T-cell (primary cell): ENCODE measurements at regions not wholly inside any gene's neighbourhood (a gene's known extent, or its start where the extent isn't known, plus 50 kb on each side); places are given as distances from the start of the nearest gene placed in this dataset.

ENCODE experiments used
- ATAC-seq, 4 experiments: fragments of 200-7000 bp in 3 of 4; fragments of 150-1000 bp in 1 of 4; cut with Tn5 transposase; replicated peaks in 1 of 4; 1 replicate in 3 of 4; 2 replicates in 1 of 4; pipeline ENCODE4 v1.10.0; 2021; ENCODE audit warnings: moderate library complexity in 3 of 4, mild to moderate bottlenecking in 2 of 4, moderate number of reproducible peaks in 1 of 4
- CTCF ChIA-PET, 2 donors: fragments of 300-600 bp; sonication (Branson Sonifier 250); formaldehyde crosslinking; loops; one replicate each; lab custom pipeline; 2022; ENCODE audit warnings: antibody characterized with exemption in 2 of 2; lab: Charles Lee
- POLR2A ChIA-PET, 2 donors: fragments of 300-600 bp; sonication (Branson Sonifier 250); formaldehyde crosslinking; loops; one replicate each; lab custom pipeline; 2022; ENCODE audit warnings: antibody characterized with exemption in 2 of 2; lab: Charles Lee
- DNase-seq, 35 experiments: peaks; one replicate each; pipeline versions ENCODE4 v3.0.0 to v3.0.0-alpha.2; 2013 to 2023
- H3K27ac ChIP-seq: one replicate; pipeline ENCODE4 v1.5.1; 2013; ENCODE audit warnings: low read length
- H3K27me3 ChIP-seq, 2 experiments: replicated peaks in 1 of 2; 1 replicate in 1 of 2; 2 replicates in 1 of 2; pipeline versions ENCODE4 v1.6.1 to v1.7.0; 2013; ENCODE audit warnings: low read length in 1 of 2, mixed read lengths in 1 of 2; ENCODE audit not compliant: control insufficient read depth in 2 of 2, insufficient read depth in 2 of 2; ENCODE audit errors: extremely low read depth in 1 of 2
- H3K36me3 ChIP-seq, 2 donors: 1 replicate in 1 of 2; 2 replicates in 1 of 2; pipeline versions ENCODE4 v1.6.1 to v1.7.0; 2013; ENCODE audit warnings: low read length in 1 of 2; ENCODE audit not compliant: control insufficient read depth in 2 of 2, insufficient read depth in 1 of 2; ENCODE audit errors: extremely low read depth in 1 of 2
- H3K4me1 ChIP-seq, 2 experiments: 1 replicate in 1 of 2; 2 replicates in 1 of 2; pipeline versions ENCODE4 v1.6.1 to v1.7.0; 2013; ENCODE audit warnings: low read length in 2 of 2, mixed read lengths in 1 of 2; ENCODE audit not compliant: insufficient read depth in 2 of 2, control insufficient read depth in 1 of 2; ENCODE audit errors: extremely low read depth in 1 of 2
- H3K4me3 ChIP-seq, 2 donors: 1 replicate in 1 of 2; 2 replicates in 1 of 2; pipeline versions ENCODE4 v1.5.1 to v1.7.0; 2013; ENCODE audit warnings: mild to moderate bottlenecking in 2 of 2, low read length in 1 of 2, moderate library complexity in 1 of 2; ENCODE audit not compliant: control insufficient read depth in 1 of 2; ENCODE audit errors: extremely low read depth in 1 of 2
- H3K9me3 ChIP-seq: 2 replicates; pipeline ENCODE4 v1.7.0; 2013
- H3K27ac Mint-ChIP-seq, 2 donors: one replicate each; pipeline ENCODE4 v1.8.0; 2020 to 2021; ENCODE audit warnings: mild to moderate bottlenecking in 2 of 2, mixed read lengths in 2 of 2
- H3K27me3 Mint-ChIP-seq, 2 donors: one replicate each; pipeline ENCODE4 v1.8.0; 2021 to 2022; ENCODE audit warnings: mixed read lengths in 2 of 2
- H3K36me3 Mint-ChIP-seq: one replicate; pipeline ENCODE4 v1.8.0; 2021; ENCODE audit warnings: mixed read lengths
- H3K4me1 Mint-ChIP-seq, 3 donors: one replicate each; pipeline ENCODE4 v1.8.0; 2020 to 2022; ENCODE audit warnings: mixed read lengths in 3 of 3, mild to moderate bottlenecking in 1 of 3
- H3K4me3 Mint-ChIP-seq, 3 donors: one replicate each; pipeline ENCODE4 v1.8.0; 2020 to 2022; ENCODE audit warnings: mild to moderate bottlenecking in 3 of 3, mixed read lengths in 3 of 3, moderate library complexity in 3 of 3
- H3K9me3 Mint-ChIP-seq, 3 donors: one replicate each; pipeline ENCODE4 v1.8.0; 2020 to 2022; ENCODE audit warnings: mixed read lengths in 3 of 3
- WGBS: methylation state at CpG from one replicate; pipeline ENCODE4 v1.1.5; 2013; ENCODE audit warnings: missing lambda C conversion rate; ENCODE audit not compliant: insufficient coverage; 5-methylcytosine and 5-hydroxymethylcytosine counted together

- H3K27me3 Mint-ChIP-seq: peaks cover 9 to 21% of the 10 kb centered on the region in 2 donors
- H3K36me3 Mint-ChIP-seq: no peaks in the 10 kb centered on the region
- H3K27ac ChIP-seq: no peak overlapping the region
- no peak overlapping the region for H3K27ac Mint-ChIP-seq
- no peaks in the 10 kb centered on the region for H3K36me3 ChIP-seq
- peaks cover 4 to 10% (median 9%) of the 10 kb centered on the region in 3 donors for H3K4me1 Mint-ChIP-seq
- WGBS: 68% methylated on average over 3 of the region's 4 CpGs
- ChIA-PET POLR2A (no interaction called here), CTCF (interaction anchor here in 1 of 2 donors (0.6 kb wide), 1 partner anchor 572 kb away, joined by 3 read pairs; no protein-coding TSS in a partner anchor)
- H3K9me3 ChIP-seq: no peaks in the 10 kb centered on the region
- H3K27me3 ChIP-seq: peaks cover 0 to 3% of the 10 kb centered on the region in 2 experiments
- no peak for DNase-seq
- peaks cover 0 to 5% (median 0%) of the 10 kb centered on the region in 3 donors for H3K9me3 Mint-ChIP-seq
- no peak overlapping the region for H3K4me3 Mint-ChIP-seq
- H3K4me1 ChIP-seq: no peaks in the 10 kb centered on the region
- no peak overlapping the region for H3K4me3 ChIP-seq
- no peak for ATAC-seq
Measured at GRCh38 chr2:67952066-67952465, 110.7 kb downstream of the C1D start.

- DNase-seq: no peak
Measured at GRCh38 chr2:67954093-67954748, 108.6 kb downstream of the C1D start.

GRCh38 chr2:67955748-67956603, 106.8 kb downstream of the C1D start:
- WGBS: no CpG with 5 or more reads among the region's 7 CpGs
- Mint-ChIP-seq H3K4me3 (no peak overlapping the region), H3K27ac (no peak overlapping the region), H3K27me3 (peaks cover 9 to 20% of the 10 kb centered on the region in 2 donors), H3K36me3 (no peaks in the 10 kb centered on the region), H3K4me1 (peaks cover 2 to 5% (median 5%) of the 10 kb centered on the region in 3 donors), H3K9me3 (peaks cover 0 to 7% (median 2%) of the 10 kb centered on the region in 3 donors)
- Histone ChIP-seq H3K4me1 (no peaks in the 10 kb centered on the region), H3K36me3 (no peaks in the 10 kb centered on the region), H3K9me3 (no peaks in the 10 kb centered on the region), H3K27ac (no peak overlapping the region), H3K27me3 (peaks cover 0 to 3% of the 10 kb centered on the region in 2 experiments), H3K4me3 (no peak overlapping the region)
- CTCF ChIA-PET: no interaction called here
- no peak for DNase-seq
- ATAC-seq: no peak
- POLR2A ChIA-PET: no interaction called here

More at GRCh38 chr2:67954093-67954748, 108.6 kb downstream of the C1D start:
- Histone ChIP-seq H3K4me3 (no peak overlapping the region), H3K27me3 (peaks cover 0 to 3% of the 10 kb centered on the region in 2 experiments), H3K27ac (no peak overlapping the region), H3K9me3 (no peaks in the 10 kb centered on the region), H3K4me1 (no peaks in the 10 kb centered on the region), H3K36me3 (no peaks in the 10 kb centered on the region)
- WGBS: 79% methylated on average over 2 of the region's 6 CpGs
- peaks cover 9 to 21% of the 10 kb centered on the region in 2 donors for H3K27me3 Mint-ChIP-seq
- H3K4me1 Mint-ChIP-seq: peaks cover 4 to 10% (median 9%) of the 10 kb centered on the region in 3 donors
- POLR2A ChIA-PET: no interaction called here
- H3K4me3 Mint-ChIP-seq: no peak overlapping the region
- H3K9me3 Mint-ChIP-seq: peaks cover 2 to 5% (median 5%) of the 10 kb centered on the region in 3 donors
- CTCF ChIA-PET: no interaction called here
- H3K36me3 Mint-ChIP-seq: no peaks in the 10 kb centered on the region
- no peak for ATAC-seq
- no peak overlapping the region for H3K27ac Mint-ChIP-seq

GRCh38 chr2:67965246-67965645, 97.6 kb downstream of the C1D start:
- Mint-ChIP-seq H3K27me3 (peaks cover 7 to 12% of the 10 kb centered on the region in 2 donors), H3K36me3 (no peaks in the 10 kb centered on the region), H3K9me3 (peaks cover 0 to 7% (median 0%) of the 10 kb centered on the region in 3 donors), H3K27ac (no peak overlapping the region), H3K4me3 (no peak overlapping the region), H3K4me1 (no peaks in the 10 kb centered on the region)
- no peaks in the 10 kb centered on the region for H3K36me3 ChIP-seq
- no peaks in the 10 kb centered on the region for H3K9me3 ChIP-seq
- ChIA-PET POLR2A (no interaction called here), CTCF (interaction anchor here in 1 of 2 donors (0.6 kb wide), 1 partner anchor 8 kb away, joined by 3 read pairs; no protein-coding TSS in a partner anchor)
- no peak for ATAC-seq
- 100% methylated on average over 3 of the region's 3 CpGs for WGBS
- no peaks in the 10 kb centered on the region for H3K27me3 ChIP-seq
- DNase-seq: no peak
- H3K4me1 ChIP-seq: no peaks in the 10 kb centered on the region
- H3K27ac ChIP-seq: no peak overlapping the region
- no peak overlapping the region for H3K4me3 ChIP-seq

GRCh38 chr2:67970071-67970470, 92.7 kb downstream of the C1D start:
- H3K4me3 ChIP-seq: no peak overlapping the region
- no peaks in the 10 kb centered on the region for H3K9me3 ChIP-seq
- DNase-seq (no peak), ATAC-seq (no peak)
- POLR2A ChIA-PET: no interaction called here
- Mint-ChIP-seq H3K4me3 (no peak overlapping the region), H3K9me3 (no peaks in the 10 kb centered on the region), H3K4me1 (peaks cover 0 to under 1% (median 0%) of the 10 kb centered on the region in 3 donors), H3K27me3 (peaks cover 2 to 7% of the 10 kb centered on the region in 2 donors), H3K36me3 (no peaks in the 10 kb centered on the region), H3K27ac (no peak overlapping the region)
- H3K36me3 ChIP-seq: no peaks in the 10 kb centered on the region
- no peaks in the 10 kb centered on the region for H3K27me3 ChIP-seq
- CTCF ChIA-PET: no interaction called here
- H3K4me1 ChIP-seq: no peaks in the 10 kb centered on the region
- no peak overlapping the region for H3K27ac ChIP-seq

GRCh38 chr2:67970542-67970941, 92.3 kb downstream of the C1D start:
- H3K4me1 ChIP-seq: no peaks in the 10 kb centered on the region
- no peaks in the 10 kb centered on the region for H3K27me3 ChIP-seq
- POLR2A ChIA-PET: no interaction called here
- WGBS: 57% methylated on average over 2 of the region's 3 CpGs
- H3K9me3 Mint-ChIP-seq: no peaks in the 10 kb centered on the region
- peaks cover 0 to 7% of the 10 kb centered on the region in 2 donors for H3K27me3 Mint-ChIP-seq
- no peak overlapping the region for H3K27ac Mint-ChIP-seq
- no peak overlapping the region for H3K4me3 Mint-ChIP-seq
- no peak for ATAC-seq
- peaks cover 0 to 2% (median 0%) of the 10 kb centered on the region in 3 donors for H3K4me1 Mint-ChIP-seq
- H3K4me3 ChIP-seq: no peak overlapping the region
- CTCF ChIA-PET: no interaction called here
- H3K36me3 Mint-ChIP-seq: no peaks in the 10 kb centered on the region
- H3K27ac ChIP-seq: no peak overlapping the region
- DNase-seq: no peak
- no peaks in the 10 kb centered on the region for H3K36me3 ChIP-seq
- H3K9me3 ChIP-seq: no peaks in the 10 kb centered on the region
